ENCODE measurements at regions not wholly inside any gene's neighbourhood (a gene's known extent, or its start where the extent isn't known, plus 50 kb on each side); places are given as distances from the start of the nearest gene placed in this dataset.

GRCh38 chr3:117998071-117998470 lies 1036.6 kb downstream of the IGSF11 start:
- TF ChIP-seq CTCF (IDR thresholded peaks at IDR 0.05; ENCODE audit: low read depth, low read length) (no peak), POLR2A (IDR thresholded peaks at IDR 0.05; ENCODE audit: extremely low read depth, insufficient read length) (no peak), MAX (IDR thresholded peaks at IDR 0.05; ENCODE audit: low read depth, low read length) (no peak), MYC (IDR thresholded peaks at IDR 0.05; ENCODE audit: low read depth, low read length) (no peak)
- no peak overlapping the region for H3K4me3 ChIP-seq (ENCODE audit: low read depth, low read length)
- no peak for DNase-seq (ENCODE audit: low read depth)

DNA sequence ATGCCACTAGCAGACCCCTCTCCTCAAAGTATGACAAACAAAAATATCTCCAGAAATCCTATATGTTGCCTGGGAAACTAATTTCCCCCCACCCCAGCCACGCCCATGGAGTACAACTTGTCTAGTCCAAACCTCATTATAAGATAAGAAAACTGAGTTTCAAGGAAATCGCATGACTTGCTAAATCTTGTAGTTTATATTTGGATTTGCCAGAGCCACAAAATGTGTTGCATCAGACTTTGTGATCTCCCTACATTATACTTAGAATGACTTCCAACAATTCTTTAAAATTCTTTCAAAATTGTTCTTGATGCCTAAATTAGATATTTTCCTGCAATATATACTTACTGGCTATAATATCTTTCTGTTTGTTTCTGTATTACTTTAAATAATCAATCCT lies 1034.4 kb downstream of the IGSF11 start:
- no peak for DNase-seq (ENCODE audit: low read depth)
- no peak overlapping the region for H3K4me3 ChIP-seq (ENCODE audit: low read depth, low read length)
- TF ChIP-seq MAX (IDR thresholded peaks at IDR 0.05; ENCODE audit: low read depth, low read length): no peak
- TF ChIP-seq CTCF (IDR thresholded peaks at IDR 0.05; ENCODE audit: low read depth, low read length): no peak
- no peak for TF ChIP-seq MYC (IDR thresholded peaks at IDR 0.05; ENCODE audit: low read depth, low read length)
- no peak for TF ChIP-seq POLR2A (IDR thresholded peaks at IDR 0.05; ENCODE audit: extremely low read depth, insufficient read length)

- no peak for TF ChIP-seq CTCF (IDR thresholded peaks at IDR 0.05; ENCODE audit: low read depth, low read length)
- no peak for TF ChIP-seq MYC (IDR thresholded peaks at IDR 0.05; ENCODE audit: low read depth, low read length)
- TF ChIP-seq POLR2A (IDR thresholded peaks at IDR 0.05; ENCODE audit: extremely low read depth, insufficient read length): no peak
- no peak for TF ChIP-seq MAX (IDR thresholded peaks at IDR 0.05; ENCODE audit: low read depth, low read length)
- no peak for DNase-seq (ENCODE audit: low read depth)
Measured at GRCh38 chr3:118001380-118001779, 1033.3 kb downstream of the IGSF11 start.

DNA sequence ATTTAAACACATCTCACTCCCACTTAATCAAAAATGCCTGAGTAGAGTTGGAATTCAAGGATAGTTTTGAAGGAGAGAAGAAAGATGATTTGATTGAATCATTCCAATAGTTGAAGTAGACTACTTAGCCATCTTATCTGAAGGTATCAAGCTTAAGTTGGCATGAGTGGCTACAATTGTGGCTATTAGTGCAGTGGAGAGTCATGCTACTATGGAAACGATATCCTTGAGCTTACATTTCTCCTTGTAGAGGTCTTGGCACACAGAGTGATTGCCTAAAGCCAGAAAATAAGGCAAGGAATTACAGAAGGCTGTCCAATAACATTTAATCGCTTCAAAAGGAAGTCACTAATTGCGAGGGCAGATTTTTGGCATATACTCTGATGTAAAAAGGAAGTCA lies 1022.7 kb downstream of the IGSF11 start:
- no peak for TF ChIP-seq MYC (IDR thresholded peaks at IDR 0.05; ENCODE audit: low read depth, low read length)
- no peak for TF ChIP-seq POLR2A (IDR thresholded peaks at IDR 0.05; ENCODE audit: extremely low read depth, insufficient read length)
- TF ChIP-seq CTCF (IDR thresholded peaks at IDR 0.05; ENCODE audit: low read depth, low read length): no peak
- TF ChIP-seq MAX (IDR thresholded peaks at IDR 0.05; ENCODE audit: low read depth, low read length): no peak
- no peak for DNase-seq (ENCODE audit: low read depth)
- no peak overlapping the region for H3K4me3 ChIP-seq (ENCODE audit: low read depth, low read length)

More at GRCh38 chr3:118001380-118001779, 1033.3 kb downstream of the IGSF11 start:
- no peak overlapping the region for H3K4me3 ChIP-seq (ENCODE audit: low read depth, low read length)

DNA sequence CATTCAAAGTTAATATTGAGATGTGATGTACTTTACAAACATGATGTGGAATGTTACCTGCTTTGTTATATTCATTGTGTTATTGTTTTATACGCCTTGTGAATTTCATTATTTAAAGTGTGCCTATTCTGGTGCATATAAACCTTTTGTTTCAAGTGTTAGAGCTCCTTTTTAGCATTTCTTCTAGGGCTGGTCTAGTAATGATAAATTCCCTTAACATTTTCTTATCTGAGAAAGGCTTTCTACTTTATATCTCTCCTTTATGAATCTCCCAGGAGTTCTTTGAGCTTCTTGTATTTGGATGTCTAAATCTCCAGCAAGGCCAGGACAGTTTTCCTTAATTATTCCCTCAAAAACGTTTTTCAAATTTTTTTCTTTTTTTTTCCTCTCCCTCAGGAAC lies 1005.6 kb downstream of the IGSF11 start:
- DNase-seq (ENCODE audit: low read depth): no peak

More for the DNA sequence above, 1005.6 kb downstream of the IGSF11 start:
- TF ChIP-seq POLR2A (IDR thresholded peaks at IDR 0.05; ENCODE audit: extremely low read depth, insufficient read length) (no peak), MYC (IDR thresholded peaks at IDR 0.05; ENCODE audit: low read depth, low read length) (no peak), CTCF (IDR thresholded peaks at IDR 0.05; ENCODE audit: low read depth, low read length) (no peak)
- no peak overlapping the region for H3K4me3 ChIP-seq (ENCODE audit: low read depth, low read length)
